ENCODE measurements at regions not wholly inside any gene's neighbourhood (a gene's known extent, or its start where the extent isn't known, plus 50 kb on each side); places are given as distances from the start of the nearest gene placed in this dataset.
"Not testable (repeated sequence)": the region's sequence is repeated elsewhere in the genome, so short reads cannot be mapped to it uniquely, and the experiment has no call there.

- no peaks in the 10 kb centered on the region for H3K9me3 Mint-ChIP-seq
- DNase-seq (no peak), ATAC-seq (no peak)
- no peak overlapping the region for H3K4me3 Mint-ChIP-seq
- H3K36me3 Mint-ChIP-seq (ENCODE audit: insufficient read depth): no peaks in the 10 kb centered on the region
- no peaks in the 10 kb centered on the region for H3K27me3 Mint-ChIP-seq (ENCODE audit: low read depth)
- peaks cover 2% of the 10 kb centered on the region for H3K4me1 Mint-ChIP-seq (ENCODE audit: low read depth)
Measured at GRCh38 chr2:234157817-234158588, 107.5 kb downstream of the SPP2 start.

GRCh38 chr2:234156326-234156725, 105.8 kb downstream of the SPP2 start:
- Mint-ChIP-seq H3K4me3 (no peak overlapping the region), H3K4me1 (ENCODE audit: low read depth) (no peaks in the 10 kb centered on the region), H3K27me3 (ENCODE audit: low read depth) (no peaks in the 10 kb centered on the region), H3K9me3 (no peaks in the 10 kb centered on the region), H3K36me3 (ENCODE audit: insufficient read depth) (no peaks in the 10 kb centered on the region)
- ATAC-seq: no peak
- no peak for DNase-seq

- H3K4me1 Mint-ChIP-seq (ENCODE audit: low read depth): peaks cover 24% of the 10 kb centered on the region
- H3K27me3 Mint-ChIP-seq (ENCODE audit: low read depth); ATAC-seq; H3K9me3 Mint-ChIP-seq; H3K4me3 Mint-ChIP-seq; DNase-seq; H3K36me3 Mint-ChIP-seq (ENCODE audit: insufficient read depth): not testable (repeated sequence)
Measured at GRCh38 chr2:234152835-234153234, 102.3 kb downstream of the SPP2 start.

- ATAC-seq (peak; percentile 63), DNase-seq (no peak)
- H3K9me3 Mint-ChIP-seq: no peaks in the 10 kb centered on the region
- peaks cover 43% of the 10 kb centered on the region for H3K4me1 Mint-ChIP-seq (ENCODE audit: low read depth)
- H3K36me3 Mint-ChIP-seq (ENCODE audit: insufficient read depth): no peaks in the 10 kb centered on the region
- no peak overlapping the region for H3K4me3 Mint-ChIP-seq
- no peaks in the 10 kb centered on the region for H3K27me3 Mint-ChIP-seq (ENCODE audit: low read depth)
Measured at GRCh38 chr2:234147335-234147861, 96.9 kb downstream of the SPP2 start.

- no peaks in the 10 kb centered on the region for H3K27me3 Mint-ChIP-seq (ENCODE audit: low read depth)
Measured at GRCh38 chr2:234146087-234146826, 95.8 kb downstream of the SPP2 start.

GRCh38 chr2:234145511-234145910, 95.0 kb downstream of the SPP2 start:
- Mint-ChIP-seq H3K4me1 (ENCODE audit: low read depth) (peaks cover 47% of the 10 kb centered on the region), H3K9me3 (no peaks in the 10 kb centered on the region), H3K27me3 (ENCODE audit: low read depth) (no peaks in the 10 kb centered on the region), H3K4me3 (no peak overlapping the region), H3K36me3 (ENCODE audit: insufficient read depth) (no peaks in the 10 kb centered on the region)
- DNase-seq: no peak
- no peak for ATAC-seq

More at GRCh38 chr2:234146087-234146826, 95.8 kb downstream of the SPP2 start:
- Mint-ChIP-seq H3K36me3 (ENCODE audit: insufficient read depth) (no peaks in the 10 kb centered on the region), H3K9me3 (no peaks in the 10 kb centered on the region), H3K4me3 (no peak overlapping the region), H3K4me1 (ENCODE audit: low read depth) (peaks cover 47% of the 10 kb centered on the region)
- no peak for ATAC-seq
- no peak for DNase-seq

- DNase-seq (no peak), ATAC-seq (no peak)
- no peaks in the 10 kb centered on the region for H3K36me3 Mint-ChIP-seq (ENCODE audit: insufficient read depth)
Measured at GRCh38 chr2:234145057-234145456, 94.6 kb downstream of the SPP2 start.

GRCh38 chr2:234143896-234144295, 93.4 kb downstream of the SPP2 start:
- Mint-ChIP-seq H3K4me3 (no peak overlapping the region), H3K9me3 (no peaks in the 10 kb centered on the region), H3K4me1 (ENCODE audit: low read depth) (peaks cover 34% of the 10 kb centered on the region), H3K27me3 (ENCODE audit: low read depth) (no peaks in the 10 kb centered on the region), H3K36me3 (ENCODE audit: insufficient read depth) (no peaks in the 10 kb centered on the region)
- no peak for DNase-seq
- ATAC-seq: no peak

More at GRCh38 chr2:234145057-234145456, 94.6 kb downstream of the SPP2 start:
- Mint-ChIP-seq H3K9me3 (no peaks in the 10 kb centered on the region), H3K4me1 (ENCODE audit: low read depth) (peaks cover 45% of the 10 kb centered on the region), H3K27me3 (ENCODE audit: low read depth) (no peaks in the 10 kb centered on the region), H3K4me3 (no peak overlapping the region)

- Mint-ChIP-seq H3K4me1 (ENCODE audit: low read depth) (peaks cover 22% of the 10 kb centered on the region), H3K27me3 (ENCODE audit: low read depth) (no peaks in the 10 kb centered on the region), H3K9me3 (no peaks in the 10 kb centered on the region), H3K36me3 (ENCODE audit: insufficient read depth) (no peaks in the 10 kb centered on the region), H3K4me3 (no peak overlapping the region)
- DNase-seq (no peak), ATAC-seq (no peak)
Measured at GRCh38 chr2:234142530-234142929, 92.0 kb downstream of the SPP2 start.

GRCh38 chr2:234139755-234140154, 89.3 kb downstream of the SPP2 start:
- no peak for ATAC-seq
- Mint-ChIP-seq H3K9me3 (no peaks in the 10 kb centered on the region), H3K27me3 (ENCODE audit: low read depth) (no peaks in the 10 kb centered on the region), H3K36me3 (ENCODE audit: insufficient read depth) (no peaks in the 10 kb centered on the region), H3K4me1 (ENCODE audit: low read depth) (peaks cover 31% of the 10 kb centered on the region), H3K4me3 (no peak overlapping the region)
- DNase-seq: no peak

- Mint-ChIP-seq H3K9me3 (no peaks in the 10 kb centered on the region), H3K27me3 (ENCODE audit: low read depth) (no peaks in the 10 kb centered on the region), H3K36me3 (ENCODE audit: insufficient read depth) (no peaks in the 10 kb centered on the region), H3K4me3 (no peak overlapping the region), H3K4me1 (ENCODE audit: low read depth) (peaks cover 31% of the 10 kb centered on the region)
- DNase-seq: no peak
- ATAC-seq: no peak
Measured at GRCh38 chr2:234138836-234139235, 88.3 kb downstream of the SPP2 start.

- DNase-seq (no peak), ATAC-seq (no peak)
- Mint-ChIP-seq H3K27me3 (ENCODE audit: low read depth) (no peaks in the 10 kb centered on the region), H3K9me3 (no peaks in the 10 kb centered on the region), H3K36me3 (ENCODE audit: insufficient read depth) (no peaks in the 10 kb centered on the region), H3K4me3 (no peak overlapping the region), H3K4me1 (ENCODE audit: low read depth) (peaks cover 29% of the 10 kb centered on the region)
Measured at GRCh38 chr2:234137400-234138014, 87.0 kb downstream of the SPP2 start.

- peak in 1 of 2 donors; percentile 52 for ATAC-seq
- Mint-ChIP-seq H3K36me3 (ENCODE audit: insufficient read depth) (no peaks in the 10 kb centered on the region), H3K4me3 (no peak overlapping the region), H3K27me3 (ENCODE audit: low read depth) (peaks cover 2% of the 10 kb centered on the region), H3K4me1 (ENCODE audit: low read depth) (peaks cover 25% of the 10 kb centered on the region), H3K9me3 (no peaks in the 10 kb centered on the region)
- DNase-seq: no peak
Measured at GRCh38 chr2:234136461-234136860, 86.0 kb downstream of the SPP2 start.

- no peaks in the 10 kb centered on the region for H3K36me3 Mint-ChIP-seq (ENCODE audit: insufficient read depth)
- no peaks in the 10 kb centered on the region for H3K9me3 Mint-ChIP-seq
- ATAC-seq (peak; percentile 72), DNase-seq (peak; percentile 38)
- H3K4me1 Mint-ChIP-seq (ENCODE audit: low read depth): peaks cover 25% of the 10 kb centered on the region
- no peak overlapping the region for H3K4me3 Mint-ChIP-seq
- H3K27me3 Mint-ChIP-seq (ENCODE audit: low read depth): peaks cover 2% of the 10 kb centered on the region
Measured at GRCh38 chr2:234135750-234136221, 85.3 kb downstream of the SPP2 start.

Measured in activated T-cell treated with anti-CD3 and anti-CD28 coated beads, Interleukin-2, amount 50 U/mL, for 4 hours (primary cell).